Heart left ventricle (tissue), 13 donors: ENCODE measurements at regions not wholly inside any gene's neighbourhood (a gene's known extent, or its start where the extent isn't known, plus 50 kb on each side); places are given as distances from the start of the nearest gene placed in this dataset.

Source experiments
- CTCF ChIP-seq, 12 donors: fragments of 200-600 bp; sonication (generic) in 4 of 12; IDR thresholded peaks; one replicate each; pipeline versions ENCODE4 v1.5.0 to v1.8.0; 2018 to 2022; ENCODE audit warnings: antibody characterized with exemption in 12 of 12, mild to moderate bottlenecking in 5 of 12
- POLR2A ChIP-seq, 2 donors: fragments of 450-650 bp; IDR thresholded peaks; one replicate each; pipeline ENCODE4 v1.6.1; 2017; ENCODE audit warnings: antibody characterized with exemption in 2 of 2, mild to moderate bottlenecking in 2 of 2, moderate library complexity in 2 of 2
- donor health status: ischemic (EF 13 %, LVEDD 7.1; RV severe dilation, severe dysfunction).
- donor health status: DM: no; HTN: yes; CAD: no.
- donor health status: DM: no; HTN: no; CAD: no.
- donor health status: ischemic (EF 25% LVEDD 6.9; RV normal size, moderate dysfunction).
- donor health status: ischemic (EF 25% LVEDD 5.7; RV mildly dilated, moderate dysfunction).
- donor health status: ischemic (EF 35%, LVEDD 5.7; RV mildly dilated, moderate dysfunction).
- donor health status: nonischemic (EF 11% LVEDD 7.7; RV severe dilation, severe dysfunction).
- donor health status: DM: yes; HTN: yes; CAD: no.
- donor health status: PGD.
- donor health status: ischemic (EF 29% LVEDD 5.4; RV normal size, mild dysfunction).
- donor health status: nonischemic (EF 23%, LVEDD 6.1; RV moderate dilation, normal function).

DNA sequence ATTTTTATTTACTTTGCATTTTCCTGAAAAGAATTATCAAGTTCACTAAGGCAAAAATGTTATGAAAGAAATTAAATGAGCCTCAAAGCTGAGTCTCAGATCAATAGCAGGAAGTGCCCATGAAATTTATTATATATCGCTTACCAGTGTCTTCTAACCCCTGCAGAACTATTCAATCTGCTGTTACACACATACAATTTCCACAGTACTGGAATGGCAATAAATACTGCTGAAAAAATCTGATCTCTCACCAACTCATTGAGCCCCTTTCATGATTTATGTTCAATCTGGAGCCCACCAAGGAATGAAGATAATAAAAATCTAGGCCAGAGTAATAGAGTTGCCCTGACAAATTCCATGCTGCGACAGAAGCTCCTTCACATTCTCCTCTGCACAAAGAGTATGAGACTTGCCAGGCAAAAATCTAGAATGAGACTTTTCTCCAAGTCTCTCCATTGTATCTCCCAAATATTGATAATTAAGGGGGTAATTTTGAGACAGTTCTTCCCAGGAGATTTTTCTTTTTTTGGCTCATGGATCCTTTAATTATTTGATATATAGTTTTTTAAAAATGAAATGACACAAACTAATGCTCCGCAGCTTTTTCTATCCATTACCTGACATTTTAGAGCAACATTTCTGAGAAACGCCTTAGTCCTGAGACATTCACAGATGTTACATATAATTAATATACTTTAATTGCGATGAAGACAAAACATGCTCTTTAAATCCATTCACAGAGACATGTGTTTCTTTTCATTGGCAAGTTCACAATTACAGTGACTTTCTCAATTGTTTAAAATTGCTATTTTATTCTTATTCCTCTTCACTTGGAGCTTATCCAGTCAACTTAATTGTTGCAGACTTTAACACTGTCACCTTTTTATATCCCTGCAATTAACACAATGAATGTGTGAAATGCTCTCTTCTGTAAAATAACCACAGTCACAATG is 1020.4 kb downstream of the CBLN2 start:
- TF ChIP-seq CTCF (IDR thresholded peaks at IDR 0.05), result no peak
- no peak for TF ChIP-seq POLR2A (IDR thresholded peaks at IDR 0.05)
